Gastroesophageal sphincter (tissue), 4 donors: ENCODE measurements at regions not wholly inside any gene's neighbourhood (a gene's known extent, or its start where the extent isn't known, plus 50 kb on each side); places are given as distances from the start of the nearest gene placed in this dataset.

ENCODE experiments used
- ATAC-seq: fragments of 150-250 bp; one replicate; pipeline ENCODE4 v1.9.1; 2016; ENCODE audit warnings: mild to moderate bottlenecking, moderate library complexity
- H3K27ac ChIP-seq, 4 donors: fragments of 200-600 bp; sonication (generic) in 3 of 4; 1 replicate in 3 of 4; 2 replicates in 1 of 4; pipeline ENCODE4 v1.5.1; 2016 to 2019
- H3K27me3 ChIP-seq: fragments of 200-600 bp; sonication (generic); one replicate; pipeline ENCODE4 v1.5.1; 2019
- H3K36me3 ChIP-seq, 2 donors: fragments of 200-600 bp; sonication (generic); one replicate each; pipeline ENCODE4 v1.5.1; 2019; ENCODE audit warnings: control low read depth in 1 of 2
- H3K4me1 ChIP-seq, 3 donors: fragments of 200-600 bp; sonication (generic); 1 replicate in 2 of 3; 2 replicates in 1 of 3; pipeline ENCODE4 v1.5.1; 2016 to 2019; ENCODE audit warnings: control low read depth in 2 of 3
- H3K4me3 ChIP-seq, 2 donors: fragments of 200-600 bp; sonication (generic); one replicate each; pipeline ENCODE4 v1.5.1; 2019; ENCODE audit warnings: mild to moderate bottlenecking in 1 of 2, moderate library complexity in 1 of 2
- H3K9me3 ChIP-seq, 3 donors: fragments of 200-600 bp; sonication (generic); one replicate each; pipeline ENCODE4 v1.5.1; 2017 to 2019; ENCODE audit warnings: control low read depth in 2 of 3
- EP300 ChIP-seq: sonication (generic); formaldehyde crosslinking; IDR thresholded peaks from one replicate; pipeline ENCODE4 v1.6.1; 2017; ENCODE audit warnings: antibody characterized with exemption, mild to moderate bottlenecking
- POLR2A ChIP-seq, 2 donors: fragments of 450-650 bp; IDR thresholded peaks; one replicate each; pipeline ENCODE4 v1.6.1; 2017; ENCODE audit warnings: antibody characterized with exemption in 2 of 2, mild to moderate bottlenecking in 2 of 2, moderate library complexity in 1 of 2
- POLR2AphosphoS5 ChIP-seq: sonication (generic); formaldehyde crosslinking; IDR thresholded peaks from one replicate; pipeline ENCODE4 v1.6.1; 2017; ENCODE audit warnings: antibody characterized with exemption
- WGBS, 2 donors: methylation state at CpG; one replicate each; pipeline ENCODE4 v1.1.5; 2018; ENCODE audit warnings: low coverage in 1 of 2; 5-methylcytosine and 5-hydroxymethylcytosine counted together
- TF ChIP-seq, protein P1 (sequence below), 4 experiments: fragments of 200-600 bp in 2 of 4; fragments of 450-650 bp in 2 of 4; sonication (generic) in 1 of 4; IDR thresholded peaks; one replicate each; pipeline ENCODE4 v1.5.1; 2017 to 2019; ENCODE audit warnings: antibody characterized with exemption in 4 of 4, mild to moderate bottlenecking in 2 of 4, moderate library complexity in 2 of 4

DNA sequence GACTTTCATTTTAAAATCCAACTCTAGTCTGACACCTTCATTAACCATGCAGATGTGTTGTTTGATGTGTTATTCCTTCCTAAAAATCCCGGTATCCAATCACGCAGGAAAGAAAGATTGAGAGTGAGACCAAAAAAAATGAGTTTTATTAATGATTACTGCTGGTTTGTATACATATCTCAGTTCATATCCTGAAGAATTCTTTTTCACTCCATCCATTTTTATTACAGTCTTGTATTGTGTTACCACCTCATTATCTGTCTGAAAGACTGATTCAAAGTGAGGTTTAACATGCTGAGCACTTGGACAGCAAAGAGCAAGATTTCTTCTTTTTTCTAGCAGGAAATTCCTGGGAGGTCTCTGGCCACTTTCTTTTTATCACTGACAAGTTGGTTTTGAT lies 268.3 kb downstream of the CDH11 start:
- Histone ChIP-seq H3K27ac (no peak overlapping the region), H3K36me3 (no peaks in the 10 kb centered on the region), H3K4me3 (no peak overlapping the region), H3K27me3 (no peaks in the 10 kb centered on the region), H3K9me3 (no peaks in the 10 kb centered on the region), H3K4me1 (no peaks in the 10 kb centered on the region)
- no peak for ATAC-seq
- WGBS, 2 donors, result 49 to 64% methylated on average over 2 of the region's 2 CpGs
- TF ChIP-seq EP300 (no peak), POLR2AphosphoS5 (no peak), POLR2A (IDR thresholded peaks at IDR 0.05) (no peak)
- TF ChIP-seq, protein P1, sequence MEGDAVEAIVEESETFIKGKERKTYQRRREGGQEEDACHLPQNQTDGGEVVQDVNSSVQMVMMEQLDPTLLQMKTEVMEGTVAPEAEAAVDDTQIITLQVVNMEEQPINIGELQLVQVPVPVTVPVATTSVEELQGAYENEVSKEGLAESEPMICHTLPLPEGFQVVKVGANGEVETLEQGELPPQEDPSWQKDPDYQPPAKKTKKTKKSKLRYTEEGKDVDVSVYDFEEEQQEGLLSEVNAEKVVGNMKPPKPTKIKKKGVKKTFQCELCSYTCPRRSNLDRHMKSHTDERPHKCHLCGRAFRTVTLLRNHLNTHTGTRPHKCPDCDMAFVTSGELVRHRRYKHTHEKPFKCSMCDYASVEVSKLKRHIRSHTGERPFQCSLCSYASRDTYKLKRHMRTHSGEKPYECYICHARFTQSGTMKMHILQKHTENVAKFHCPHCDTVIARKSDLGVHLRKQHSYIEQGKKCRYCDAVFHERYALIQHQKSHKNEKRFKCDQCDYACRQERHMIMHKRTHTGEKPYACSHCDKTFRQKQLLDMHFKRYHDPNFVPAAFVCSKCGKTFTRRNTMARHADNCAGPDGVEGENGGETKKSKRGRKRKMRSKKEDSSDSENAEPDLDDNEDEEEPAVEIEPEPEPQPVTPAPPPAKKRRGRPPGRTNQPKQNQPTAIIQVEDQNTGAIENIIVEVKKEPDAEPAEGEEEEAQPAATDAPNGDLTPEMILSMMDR (IDR thresholded peaks at IDR 0.05), result no peak

DNA sequence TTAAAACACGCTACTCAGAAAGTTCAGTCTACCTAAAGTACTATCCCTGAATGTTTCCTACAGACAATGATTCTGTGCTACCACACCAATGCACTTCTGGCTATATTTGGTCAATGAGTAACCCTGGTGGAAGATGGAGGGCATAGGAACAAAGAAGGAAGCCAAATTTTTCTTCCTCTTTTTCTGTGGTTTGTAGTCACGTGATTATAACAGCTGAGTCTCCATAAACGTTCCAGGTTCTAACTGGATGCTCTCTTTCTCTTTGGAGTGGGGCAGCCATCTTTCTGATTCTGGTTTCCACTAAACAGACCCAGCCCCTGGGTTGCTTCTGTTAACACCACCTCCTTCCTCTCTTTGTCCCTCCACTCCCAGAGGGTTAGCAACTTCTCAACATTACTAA lies 274.9 kb downstream of the CDH11 start:
- Histone ChIP-seq H3K4me1 (no peaks in the 10 kb centered on the region), H3K27ac (no peak overlapping the region), H3K9me3 (no peaks in the 10 kb centered on the region), H3K36me3 (no peaks in the 10 kb centered on the region), H3K27me3 (no peaks in the 10 kb centered on the region), H3K4me3 (no peak overlapping the region)
- 82 to 100% methylated on average over 1 to 3 of the region's 3 CpGs for whole genome bisulfite sequencing, 2 donors
- ATAC-seq, result no peak
- TF ChIP-seq POLR2A (IDR thresholded peaks at IDR 0.05) (no peak), EP300 (no peak), POLR2AphosphoS5 (no peak)
- TF ChIP-seq, protein P1 (IDR thresholded peaks at IDR 0.05), result no peak

DNA sequence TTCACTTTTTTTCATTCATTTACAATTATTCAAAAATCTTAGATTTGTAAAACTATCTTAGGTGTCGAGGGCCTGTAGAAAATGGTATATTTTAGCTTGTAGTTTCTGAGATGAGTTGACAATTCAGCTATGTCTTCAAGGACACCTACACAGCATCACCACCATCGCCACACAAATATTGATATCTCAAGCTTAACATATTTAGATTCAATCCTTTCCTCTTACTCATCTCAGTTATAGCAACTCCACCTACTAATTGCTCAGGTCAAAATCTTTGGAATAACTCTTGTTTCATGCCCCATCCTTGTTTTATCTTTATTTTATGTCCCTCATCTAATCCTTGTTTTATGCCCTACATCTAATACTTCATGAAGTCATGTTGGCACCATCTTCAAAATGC lies 276.8 kb downstream of the CDH11 start:
- TF ChIP-seq EP300 (no peak), POLR2A (IDR thresholded peaks at IDR 0.05) (no peak), POLR2AphosphoS5 (no peak)
- TF ChIP-seq, protein P1 (IDR thresholded peaks at IDR 0.05), result no peak
- ATAC-seq, result no peak
- no peak overlapping the region for H3K4me3 ChIP-seq
- 95 to 100% methylated on average over 2 of the region's 2 CpGs for WGBS, 2 donors
- H3K4me1 ChIP-seq, result no peaks in the 10 kb centered on the region
- no peak overlapping the region for H3K27ac ChIP-seq
- no peaks in the 10 kb centered on the region for H3K9me3 ChIP-seq
- H3K27me3 ChIP-seq, result no peaks in the 10 kb centered on the region
- no peaks in the 10 kb centered on the region for H3K36me3 ChIP-seq

DNA sequence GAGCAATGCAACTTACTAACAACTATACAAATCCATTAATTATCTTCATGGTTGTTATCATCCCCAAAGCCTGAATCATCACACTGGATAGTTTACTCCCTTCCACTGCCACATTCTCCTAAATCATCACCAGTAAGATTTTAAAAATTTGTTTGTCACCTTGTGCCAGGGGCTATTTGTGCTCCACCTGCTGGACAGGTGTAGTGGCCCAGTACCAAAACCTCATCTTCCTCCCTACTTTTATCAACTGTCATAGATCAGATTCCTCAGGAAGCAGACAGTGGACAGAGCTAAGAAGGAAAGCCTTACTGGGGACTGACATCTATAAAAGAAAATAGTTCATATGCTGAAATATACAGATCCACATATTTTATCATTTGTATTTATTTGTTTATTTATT lies 280.4 kb downstream of the CDH11 start:
- H3K4me1 ChIP-seq, result no peaks in the 10 kb centered on the region
- no peak overlapping the region for H3K4me3 ChIP-seq
- ATAC-seq, result no peak
- TF ChIP-seq, protein P1 (IDR thresholded peaks at IDR 0.05), result no peak
- TF ChIP-seq POLR2A (IDR thresholded peaks at IDR 0.05) (no peak), EP300 (no peak), POLR2AphosphoS5 (no peak)
- H3K27ac ChIP-seq, result no peak overlapping the region
- H3K36me3 ChIP-seq, result no peaks in the 10 kb centered on the region
- H3K27me3 ChIP-seq, result no peaks in the 10 kb centered on the region
- H3K9me3 ChIP-seq, result no peaks in the 10 kb centered on the region

DNA sequence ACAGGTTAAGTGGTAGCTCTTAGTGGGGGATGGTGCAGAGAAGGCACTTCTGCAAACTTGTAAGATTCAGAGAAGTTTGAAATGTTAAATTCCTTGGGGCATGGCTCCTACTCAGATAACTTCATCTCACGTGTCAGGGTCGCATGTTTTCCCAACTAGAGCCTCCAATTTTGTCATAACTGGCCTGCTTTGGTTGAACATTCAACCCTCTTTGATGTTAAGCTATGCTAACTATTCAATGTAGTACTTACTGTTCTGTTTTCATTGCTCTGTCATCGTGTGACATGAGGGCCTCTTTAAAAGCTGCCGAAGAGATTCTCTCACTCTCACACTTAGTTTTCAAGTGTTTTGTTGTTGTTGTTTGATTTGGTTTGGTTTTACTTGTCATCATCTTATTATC lies 280.8 kb downstream of the CDH11 start:
- no peaks in the 10 kb centered on the region for H3K27me3 ChIP-seq
- H3K4me1 ChIP-seq, result no peaks in the 10 kb centered on the region
- 62 to 66% methylated on average over 4 of the region's 4 CpGs for WGBS, 2 donors
- no peaks in the 10 kb centered on the region for H3K36me3 ChIP-seq
- H3K4me3 ChIP-seq, result no peak overlapping the region
- no peak for ATAC-seq
- no peaks in the 10 kb centered on the region for H3K9me3 ChIP-seq
- TF ChIP-seq EP300, result no peak
- TF ChIP-seq, protein P1 (IDR thresholded peaks at IDR 0.05), result no peak
- TF ChIP-seq POLR2AphosphoS5, result no peak
- no peak for TF ChIP-seq POLR2A (IDR thresholded peaks at IDR 0.05)
- no peak overlapping the region for H3K27ac ChIP-seq
